Cardiac fibroblast (primary cell): ENCODE measurements at regions not wholly inside any gene's neighbourhood (a gene's known extent, or its start where the extent isn't known, plus 50 kb on each side); places are given as distances from the start of the nearest gene placed in this dataset.

Experiments
- DNase-seq, 2 donors: peaks; one replicate each; pipeline versions ENCODE4 v3.0.0 to v3.0.0-alpha.2; 2010; ENCODE audit warnings: low read depth in 2 of 2
- H3K4me3 ChIP-seq, 2 donors: replicated peaks in 1 of 2; 1 replicate in 1 of 2; 2 replicates in 1 of 2; pipeline ENCODE4 v1.5.1; 2011; ENCODE audit warnings: low read depth in 2 of 2, low read length in 2 of 2, mild to moderate bottlenecking in 2 of 2, moderate library complexity in 1 of 2
- CTCF ChIP-seq: IDR thresholded peaks from one replicate; pipeline ENCODE4 v1.5.1; 2011; ENCODE audit warnings: low read depth, mild to moderate bottlenecking, low read length, inconsistent platforms

GRCh38 chr2:146287281-146287680, 1557.5 kb upstream of the ACVR2A start:
- no peak overlapping the region for H3K4me3 ChIP-seq
- TF ChIP-seq CTCF: no peak
- DNase-seq: no peak

- H3K4me3 ChIP-seq: no peak overlapping the region
- DNase-seq: no peak
- TF ChIP-seq CTCF: no peak
These were observed 1565.9 kb upstream of the ACVR2A start for GRCh38 chr2:146278881-146279280.

DNA sequence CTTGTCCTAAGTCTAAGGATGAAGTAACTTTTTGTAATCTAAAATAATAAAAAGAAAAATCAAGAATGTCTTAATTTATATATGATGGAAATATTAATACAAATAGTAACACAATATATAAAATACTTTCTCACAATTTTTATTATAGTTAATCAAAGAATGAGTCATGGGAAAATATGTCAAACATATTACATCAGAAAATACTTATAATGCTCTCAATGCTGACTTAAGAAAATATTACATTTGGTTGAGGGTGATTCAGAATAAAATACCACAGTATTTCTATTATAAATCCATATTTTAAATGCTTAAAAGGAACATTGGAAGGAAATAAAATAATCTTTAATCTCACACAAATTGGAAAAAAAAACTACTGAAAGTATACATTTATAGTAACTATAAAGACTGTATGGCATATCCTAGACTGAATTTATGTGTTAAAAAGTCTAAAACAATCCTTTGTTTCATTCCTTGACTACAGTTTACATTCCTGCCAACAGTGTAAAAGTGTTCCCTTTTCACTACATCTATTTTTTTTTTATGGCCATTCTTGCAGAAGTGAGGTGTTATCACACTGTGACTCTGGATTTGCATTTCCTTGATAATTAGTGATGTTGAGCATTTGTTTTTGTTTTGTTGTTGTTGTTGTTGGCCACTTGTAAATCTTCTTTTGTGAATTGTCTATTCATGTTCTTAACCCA, 1573.5 kb upstream of the ACVR2A start:
- H3K4me3 ChIP-seq: no peak overlapping the region
- no peak for TF ChIP-seq CTCF
- peak in 1 of 2 donors; percentile 35 for DNase-seq

- TF ChIP-seq CTCF: no peak
- DNase-seq: peak in 1 of 2 donors; percentile 20
These were observed 1574.2 kb upstream of the ACVR2A start for GRCh38 chr2:146270618-146271017.

GRCh38 chr2:146267093-146267492, 1577.7 kb upstream of the ACVR2A start:
- DNase-seq: no peak
- H3K4me3 ChIP-seq: no peak overlapping the region
- no peak for TF ChIP-seq CTCF

More at GRCh38 chr2:146270618-146271017, 1574.2 kb upstream of the ACVR2A start:
- no peak overlapping the region for H3K4me3 ChIP-seq

GRCh38 chr2:146265656-146266055, 1579.2 kb upstream of the ACVR2A start:
- DNase-seq: no peak
- TF ChIP-seq CTCF: no peak
- no peak overlapping the region for H3K4me3 ChIP-seq

DNA sequence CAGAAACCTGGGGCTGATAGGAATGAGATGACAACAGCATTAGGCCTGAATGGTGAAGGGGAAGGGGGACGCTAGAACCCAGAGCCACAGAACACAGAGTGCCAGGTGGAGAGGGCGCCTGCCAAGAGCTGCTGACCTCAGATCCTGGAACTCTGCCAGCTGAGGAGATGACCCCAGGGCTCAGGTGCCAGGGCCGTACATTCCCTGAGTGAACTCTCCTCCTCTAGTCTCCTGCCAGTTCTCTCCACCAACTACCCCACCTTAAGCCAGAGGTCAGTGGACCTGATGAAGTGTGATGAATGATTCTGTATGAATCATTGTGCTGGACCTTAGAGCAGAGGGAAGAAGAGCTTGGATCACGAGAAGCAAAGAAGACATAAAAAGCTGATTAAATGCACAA, 1582.2 kb upstream of the ACVR2A start:
- no peak for DNase-seq
- no peak overlapping the region for H3K4me3 ChIP-seq
- no peak for TF ChIP-seq CTCF
